Embryonic facial prominence (tissue), 1 donor: ENCODE measurements at regions not wholly inside any gene's neighbourhood (a gene's known extent, or its start where the extent isn't known, plus 50 kb on each side); places are given as distances from the start of the nearest gene placed in this dataset.

Source experiments
- DNase-seq: peaks from one replicate; pipeline ENCODE4 v3.0.0-alpha.2; 2016; ENCODE audit errors: extremely low spot score

GRCh38 chr22:48887394-48888332 lies 940.0 kb downstream of the BRD1 start:
- DNase-seq = no peak

GRCh38 chr22:48886604-48887393 lies 940.9 kb downstream of the BRD1 start:
- DNase-seq = no peak

GRCh38 chr22:48885919-48886305 lies 941.8 kb downstream of the BRD1 start:
- DNase-seq = no peak

- DNase-seq = no peak
Measured at GRCh38 chr22:48885271-48885918, 942.3 kb downstream of the BRD1 start.

- no peak for DNase-seq
Measured at GRCh38 chr22:48884786-48885185, 942.9 kb downstream of the BRD1 start.

GRCh38 chr22:48884324-48884723 lies 943.3 kb downstream of the BRD1 start:
- no peak for DNase-seq

- no peak for DNase-seq
Measured at GRCh38 chr22:48883211-48883960, 944.3 kb downstream of the BRD1 start.

- DNase-seq = no peak
Measured at GRCh38 chr22:48882636-48883200, 945.0 kb downstream of the BRD1 start.

GRCh38 chr22:48881326-48881980 lies 946.2 kb downstream of the BRD1 start:
- DNase-seq = no peak

GRCh38 chr22:48880749-48881148 lies 946.9 kb downstream of the BRD1 start:
- DNase-seq = no peak

GRCh38 chr22:48876951-48877350 lies 950.7 kb downstream of the BRD1 start:
- DNase-seq = no peak

GRCh38 chr22:48874956-48875355 lies 952.7 kb downstream of the BRD1 start:
- DNase-seq = no peak

GRCh38 chr22:48873191-48873520 lies 954.5 kb downstream of the BRD1 start:
- no peak for DNase-seq

- no peak for DNase-seq
Measured at GRCh38 chr22:48872271-48873190, 955.1 kb downstream of the BRD1 start.

- DNase-seq = no peak
Measured at GRCh38 chr22:48871176-48871840, 956.4 kb downstream of the BRD1 start.

GRCh38 chr22:48870436-48870835 lies 957.2 kb downstream of the BRD1 start:
- no peak for DNase-seq

- DNase-seq = no peak
Measured at GRCh38 chr22:48869788-48870187, 957.9 kb downstream of the BRD1 start.

GRCh38 chr22:48869161-48869560 lies 958.5 kb downstream of the BRD1 start:
- DNase-seq = no peak

GRCh38 chr22:48868554-48868953 lies 959.1 kb downstream of the BRD1 start:
- no peak for DNase-seq
